ENCODE measurements at regions not wholly inside any gene's neighbourhood (a gene's known extent, or its start where the extent isn't known, plus 50 kb on each side); places are given as distances from the start of the nearest gene placed in this dataset.

- no peaks in the 10 kb centered on the region for H3K4me1 Mint-ChIP-seq
- H3K36me3 Mint-ChIP-seq (ENCODE audit: low read depth), result no peaks in the 10 kb centered on the region
- ChIA-PET CTCF (no interaction called here), POLR2A (no interaction called here)
- H3K9me3 Mint-ChIP-seq, result no peaks in the 10 kb centered on the region
- no peak for DNase-seq
- H3K27me3 Mint-ChIP-seq, result no peaks in the 10 kb centered on the region
- H3K27ac Mint-ChIP-seq, result no peak overlapping the region
- no peak overlapping the region for H3K4me3 Mint-ChIP-seq
These were observed 1153.7 kb downstream of the SI start for GRCh38 chr3:163924600-163924999.

GRCh38 chr3:163919154-163919553 is 1159.1 kb downstream of the SI start:
- no peak overlapping the region for H3K4me3 Mint-ChIP-seq
- CTCF ChIA-PET, result no interaction called here
- POLR2A ChIA-PET, result no interaction called here
- H3K36me3 Mint-ChIP-seq (ENCODE audit: low read depth), result no peaks in the 10 kb centered on the region
- H3K27ac Mint-ChIP-seq, result no peak overlapping the region
- DNase-seq, result no peak
- H3K4me1 Mint-ChIP-seq, result no peaks in the 10 kb centered on the region
- H3K9me3 Mint-ChIP-seq, result peaks cover 5% of the 10 kb centered on the region
- no peaks in the 10 kb centered on the region for H3K27me3 Mint-ChIP-seq

- no peak overlapping the region for H3K27ac Mint-ChIP-seq
- ChIA-PET POLR2A (no interaction called here), CTCF (no interaction called here)
- no peak overlapping the region for H3K4me3 Mint-ChIP-seq
- DNase-seq, result no peak
- no peaks in the 10 kb centered on the region for H3K4me1 Mint-ChIP-seq
- peaks cover 5% of the 10 kb centered on the region for H3K9me3 Mint-ChIP-seq
- no peaks in the 10 kb centered on the region for H3K27me3 Mint-ChIP-seq
- no peaks in the 10 kb centered on the region for H3K36me3 Mint-ChIP-seq (ENCODE audit: low read depth)
These were observed 1161.4 kb downstream of the SI start for GRCh38 chr3:163916596-163917560.

- Mint-ChIP-seq H3K27ac (no peak overlapping the region), H3K27me3 (no peaks in the 10 kb centered on the region), H3K4me1 (no peaks in the 10 kb centered on the region), H3K9me3 (peaks cover 5% of the 10 kb centered on the region), H3K4me3 (no peak overlapping the region), H3K36me3 (ENCODE audit: low read depth) (no peaks in the 10 kb centered on the region)
- CTCF ChIA-PET, result no interaction called here
- POLR2A ChIA-PET, result no interaction called here
- no peak for DNase-seq
These were observed 1163.0 kb downstream of the SI start for GRCh38 chr3:163915280-163915679.

- DNase-seq, result no peak
- POLR2A ChIA-PET, result no interaction called here
- peaks cover 5% of the 10 kb centered on the region for H3K9me3 Mint-ChIP-seq
- H3K27ac Mint-ChIP-seq, result no peak overlapping the region
- H3K4me3 Mint-ChIP-seq, result no peak overlapping the region
- H3K27me3 Mint-ChIP-seq, result no peaks in the 10 kb centered on the region
- CTCF ChIA-PET, result no interaction called here
- H3K36me3 Mint-ChIP-seq (ENCODE audit: low read depth), result no peaks in the 10 kb centered on the region
- no peaks in the 10 kb centered on the region for H3K4me1 Mint-ChIP-seq
These were observed 1163.7 kb downstream of the SI start for GRCh38 chr3:163914567-163914966.

GRCh38 chr3:163891771-163892170 is 1186.5 kb downstream of the SI start:
- Mint-ChIP-seq H3K27me3 (no peaks in the 10 kb centered on the region), H3K27ac (no peak overlapping the region), H3K4me1 (no peaks in the 10 kb centered on the region), H3K9me3 (peaks cover 9% of the 10 kb centered on the region), H3K4me3 (no peak overlapping the region), H3K36me3 (ENCODE audit: low read depth) (no peaks in the 10 kb centered on the region)
- ChIA-PET CTCF (no interaction called here), POLR2A (no interaction called here)
- DNase-seq, result no peak

GRCh38 chr3:163890661-163891060 is 1187.6 kb downstream of the SI start:
- ChIA-PET POLR2A (no interaction called here), CTCF (no interaction called here)
- Mint-ChIP-seq H3K27me3 (no peaks in the 10 kb centered on the region), H3K27ac (no peak overlapping the region), H3K4me3 (no peak overlapping the region), H3K4me1 (no peaks in the 10 kb centered on the region), H3K36me3 (ENCODE audit: low read depth) (no peaks in the 10 kb centered on the region), H3K9me3 (peaks cover 7% of the 10 kb centered on the region)
- no peak for DNase-seq

GRCh38 chr3:163879172-163879571 is 1199.1 kb downstream of the SI start:
- H3K4me3 Mint-ChIP-seq, result no peak overlapping the region
- H3K9me3 Mint-ChIP-seq, result peaks cover 26% of the 10 kb centered on the region
- CTCF ChIA-PET, result no interaction called here
- no peaks in the 10 kb centered on the region for H3K36me3 Mint-ChIP-seq (ENCODE audit: low read depth)
- POLR2A ChIA-PET, result no interaction called here
- H3K4me1 Mint-ChIP-seq, result no peaks in the 10 kb centered on the region
- no peak for DNase-seq
- H3K27me3 Mint-ChIP-seq, result no peaks in the 10 kb centered on the region
- no peak overlapping the region for H3K27ac Mint-ChIP-seq

GRCh38 chr3:163878396-163878795 is 1199.9 kb downstream of the SI start:
- H3K27me3 Mint-ChIP-seq, result no peaks in the 10 kb centered on the region
- no peak overlapping the region for H3K4me3 Mint-ChIP-seq
- POLR2A ChIA-PET, result no interaction called here
- CTCF ChIA-PET, result no interaction called here
- H3K4me1 Mint-ChIP-seq, result no peaks in the 10 kb centered on the region
- no peak for DNase-seq
- H3K9me3 Mint-ChIP-seq, result peaks cover 26% of the 10 kb centered on the region
- H3K36me3 Mint-ChIP-seq (ENCODE audit: low read depth), result no peaks in the 10 kb centered on the region
- H3K27ac Mint-ChIP-seq, result no peak overlapping the region

GRCh38 chr3:163877805-163878204 is 1200.5 kb downstream of the SI start:
- Mint-ChIP-seq H3K27ac (no peak overlapping the region), H3K4me3 (no peak overlapping the region), H3K36me3 (ENCODE audit: low read depth) (no peaks in the 10 kb centered on the region), H3K27me3 (no peaks in the 10 kb centered on the region), H3K4me1 (no peaks in the 10 kb centered on the region), H3K9me3 (peaks cover 26% of the 10 kb centered on the region)
- DNase-seq, result no peak
- CTCF ChIA-PET, result no interaction called here
- POLR2A ChIA-PET, result no interaction called here

GRCh38 chr3:163863146-163863545 is 1215.2 kb downstream of the SI start:
- Mint-ChIP-seq H3K27ac (no peak overlapping the region), H3K4me3 (no peak overlapping the region), H3K4me1 (no peaks in the 10 kb centered on the region), H3K36me3 (ENCODE audit: low read depth) (no peaks in the 10 kb centered on the region), H3K9me3 (peaks cover 2% of the 10 kb centered on the region), H3K27me3 (no peaks in the 10 kb centered on the region)
- ChIA-PET POLR2A (no interaction called here), CTCF (no interaction called here)
- no peak for DNase-seq

- Mint-ChIP-seq H3K9me3 (peaks cover 2% of the 10 kb centered on the region), H3K27me3 (no peaks in the 10 kb centered on the region), H3K27ac (no peak overlapping the region), H3K4me1 (no peaks in the 10 kb centered on the region), H3K36me3 (ENCODE audit: low read depth) (no peaks in the 10 kb centered on the region), H3K4me3 (no peak overlapping the region)
- POLR2A ChIA-PET, result no interaction called here
- DNase-seq, result no peak
- CTCF ChIA-PET, result no interaction called here
These were observed 1226.1 kb downstream of the SI start for GRCh38 chr3:163852233-163852632.

GRCh38 chr3:163838769-163839168 is 1239.5 kb downstream of the SI start:
- Mint-ChIP-seq H3K36me3 (ENCODE audit: low read depth) (no peaks in the 10 kb centered on the region), H3K27me3 (no peaks in the 10 kb centered on the region), H3K4me1 (no peaks in the 10 kb centered on the region), H3K4me3 (no peak overlapping the region), H3K9me3 (peaks cover 4% of the 10 kb centered on the region), H3K27ac (no peak overlapping the region)
- no peak for DNase-seq
- CTCF ChIA-PET, result no interaction called here
- POLR2A ChIA-PET, result no interaction called here

GRCh38 chr3:163832547-163832946 is 1245.7 kb downstream of the SI start:
- Mint-ChIP-seq H3K4me3 (no peak overlapping the region), H3K36me3 (ENCODE audit: low read depth) (no peaks in the 10 kb centered on the region), H3K27me3 (no peaks in the 10 kb centered on the region), H3K4me1 (no peaks in the 10 kb centered on the region), H3K9me3 (peaks cover 5% of the 10 kb centered on the region), H3K27ac (no peak overlapping the region)
- POLR2A ChIA-PET, result no interaction called here
- no peak for DNase-seq
- CTCF ChIA-PET, result no interaction called here
